H9 (cell line): ENCODE measurements at regions not wholly inside any gene's neighbourhood (a gene's known extent, or its start where the extent isn't known, plus 50 kb on each side); places are given as distances from the start of the nearest gene placed in this dataset.

Source experiments
- DNase-seq: peaks from one replicate; pipeline ENCODE4 v3.0.0-alpha.2; 2017
- H2AFZ ChIP-seq: one replicate; pipeline ENCODE4 v1.6.1; 2013; ENCODE audit warnings: mild to moderate bottlenecking, low read length, control low read depth, moderate library complexity
- H2AK5ac ChIP-seq: 2 replicates; pipeline ENCODE4 v1.6.1; 2013; ENCODE audit warnings: low read length, control low read depth, mixed read lengths; ENCODE audit not compliant: insufficient read length
- H2BK120ac ChIP-seq: one replicate; pipeline ENCODE4 v1.6.1; 2013; ENCODE audit warnings: low read depth, mild to moderate bottlenecking, low read length, control low read depth, inconsistent platforms; ENCODE audit not compliant: poor library complexity, severe bottlenecking
- H2BK12ac ChIP-seq: 2 replicates; pipeline ENCODE4 v1.6.1; 2013; ENCODE audit warnings: low read length, control low read depth, mixed read lengths, low read depth; ENCODE audit not compliant: insufficient read length
- H2BK15ac ChIP-seq: 2 replicates; pipeline ENCODE4 v1.6.1; 2013; ENCODE audit warnings: low read depth, low read length, control low read depth
- H2BK20ac ChIP-seq: one replicate; pipeline ENCODE4 v1.6.1; 2013; ENCODE audit warnings: low read depth, mild to moderate bottlenecking, low read length, control low read depth, inconsistent platforms; ENCODE audit not compliant: poor library complexity, severe bottlenecking
- H2BK5ac ChIP-seq: 2 replicates; pipeline ENCODE4 v1.6.1; 2013; ENCODE audit warnings: low read length, control low read depth, mixed read lengths; ENCODE audit not compliant: insufficient read length
- H3K14ac ChIP-seq: 2 replicates; pipeline ENCODE4 v1.6.1; 2013; ENCODE audit warnings: low read length, control low read depth; ENCODE audit not compliant: insufficient read depth
- H3K18ac ChIP-seq: 2 replicates; pipeline ENCODE4 v1.6.1; 2013; ENCODE audit warnings: low read depth, mild to moderate bottlenecking, mixed read lengths, low read length, control low read depth; ENCODE audit not compliant: insufficient read length
- H3K23ac ChIP-seq: 2 replicates; pipeline ENCODE4 v1.6.1; 2013; ENCODE audit warnings: low read length, control low read depth, mixed read lengths, low read depth; ENCODE audit not compliant: insufficient read length
- H3K23me2 ChIP-seq: 2 replicates; pipeline ENCODE4 v1.6.1; 2013; ENCODE audit warnings: low read depth, mild to moderate bottlenecking, mixed read lengths, low read length, control low read depth; ENCODE audit not compliant: insufficient read length, poor library complexity, severe bottlenecking
- H3K27ac ChIP-seq: 2 replicates; pipeline ENCODE4 v1.5.1; 2013; ENCODE audit warnings: low read length, control low read depth, mixed read lengths, low read depth; ENCODE audit not compliant: insufficient read length
- H3K27me3 ChIP-seq: 2 replicates; pipeline ENCODE4 v1.6.1; 2013; ENCODE audit warnings: low read length, control low read depth, inconsistent platforms; ENCODE audit not compliant: insufficient read depth
- H3K4ac ChIP-seq: 2 replicates; pipeline ENCODE4 v1.6.1; 2013; ENCODE audit warnings: low read depth, mild to moderate bottlenecking, control low read depth, inconsistent platforms, low read length, moderate library complexity
- H3K4me1 ChIP-seq: 2 replicates; pipeline ENCODE4 v1.6.1; 2013; ENCODE audit warnings: low read length, control low read depth, inconsistent platforms; ENCODE audit not compliant: insufficient read depth
- H3K4me2 ChIP-seq: 2 replicates; pipeline ENCODE4 v1.6.1; 2013; ENCODE audit warnings: low read length, control low read depth, mixed read lengths; ENCODE audit not compliant: insufficient read length, insufficient read depth
- H3K56ac ChIP-seq: 2 replicates; pipeline ENCODE4 v1.6.1; 2013; ENCODE audit warnings: low read depth, mild to moderate bottlenecking, mixed read lengths, low read length, control low read depth; ENCODE audit not compliant: insufficient read length
- H3K79me1 ChIP-seq: 2 replicates; pipeline ENCODE4 v1.6.1; 2013; ENCODE audit warnings: low read depth, mild to moderate bottlenecking, moderate library complexity, low read length, control low read depth, inconsistent platforms; ENCODE audit not compliant: insufficient read depth, poor library complexity, severe bottlenecking
- H3K79me2 ChIP-seq: 2 replicates; pipeline ENCODE4 v1.6.1; 2013; ENCODE audit warnings: low read length, control low read depth, inconsistent platforms; ENCODE audit not compliant: insufficient read depth
- H3K9ac ChIP-seq: 2 replicates; pipeline ENCODE4 v1.6.1; 2013; ENCODE audit warnings: low read length, control low read depth, mixed read lengths; ENCODE audit not compliant: insufficient read length; ENCODE audit errors: extremely low read depth
- H3K9me3 ChIP-seq: one replicate; pipeline ENCODE4 v1.6.1; 2013; ENCODE audit warnings: low read depth, low read length, inconsistent platforms; ENCODE audit not compliant: control insufficient read depth
- H3T11ph ChIP-seq: one replicate; pipeline ENCODE4 v1.6.1; 2013; ENCODE audit warnings: mild to moderate bottlenecking, low read length, control low read depth, inconsistent platforms
- H4K20me1 ChIP-seq: one replicate; pipeline ENCODE4 v1.6.1; 2013; ENCODE audit not compliant: control insufficient read depth, insufficient read length, insufficient read depth
- H4K5ac ChIP-seq: 2 replicates; pipeline ENCODE4 v1.6.1; 2013; ENCODE audit warnings: low read depth, mild to moderate bottlenecking, mixed read lengths, low read length, control low read depth; ENCODE audit not compliant: insufficient read length
- H4K8ac ChIP-seq: replicated peaks from 2 replicates; pipeline ENCODE4 v1.6.1; 2013; ENCODE audit warnings: low read length, control low read depth, mixed read lengths, low read depth; ENCODE audit not compliant: insufficient read length
- H4K91ac ChIP-seq: 2 replicates; pipeline ENCODE4 v1.6.1; 2013; ENCODE audit warnings: low read depth, mild to moderate bottlenecking, moderate library complexity, mixed read lengths, low read length, control low read depth; ENCODE audit not compliant: insufficient read length
- H3K27ac Mint-ChIP-seq, 3 experiments: 2 replicates in 2 of 3; 3 replicates in 1 of 3; pipeline ENCODE4 v1.8.0; 2020 to 2021; ENCODE audit warnings: mixed read lengths in 3 of 3, mild to moderate bottlenecking in 1 of 3, moderate library complexity in 1 of 3
- H3K27me3 Mint-ChIP-seq: 2 replicates; pipeline ENCODE4 v1.8.0; 2021; ENCODE audit warnings: low read depth, mild to moderate bottlenecking, moderate library complexity, mixed read lengths
- H3K36me3 Mint-ChIP-seq, 3 experiments: 2 replicates in 2 of 3; 3 replicates in 1 of 3; pipeline ENCODE4 v1.8.0; 2020 to 2021; ENCODE audit warnings: low read depth in 3 of 3, mixed read lengths in 3 of 3; ENCODE audit not compliant: insufficient read depth in 1 of 3
- H3K4me1 Mint-ChIP-seq, 2 experiments: 2 replicates each; pipeline ENCODE4 v1.8.0; 2020; ENCODE audit warnings: mixed read lengths in 2 of 2
- H3K4me3 Mint-ChIP-seq, 2 experiments: 2 replicates in 1 of 2; 3 replicates in 1 of 2; pipeline ENCODE4 v1.8.0; 2020 to 2021; ENCODE audit warnings: mild to moderate bottlenecking in 2 of 2, mixed read lengths in 2 of 2, moderate library complexity in 1 of 2
- H3K9me3 Mint-ChIP-seq, 2 experiments: 2 replicates in 1 of 2; 3 replicates in 1 of 2; pipeline ENCODE4 v1.8.0; 2020; ENCODE audit warnings: mild to moderate bottlenecking in 2 of 2, mixed read lengths in 2 of 2, moderate library complexity in 1 of 2
- WGBS: extraction: QIAGEN DNeasy Blood & Tissue Kit; methylation state at CpG from one replicate; pipeline ENCODE4 v1.1.7; 2013; ENCODE audit warnings: missing lambda C conversion rate, low lambda C conversion rate, mixed read lengths; ENCODE audit not compliant: insufficient read length; ENCODE audit errors: extremely low coverage; 5-methylcytosine and 5-hydroxymethylcytosine counted together
- TF ChIP-seq, protein P1 (sequence below): fragments of 200-600 bp; sonication (generic); conservative IDR thresholded peaks from 3 replicates; pipeline ENCODE4 v1.8.0; 2021; ENCODE audit warnings: antibody characterized with exemption, mild to moderate bottlenecking

DNA sequence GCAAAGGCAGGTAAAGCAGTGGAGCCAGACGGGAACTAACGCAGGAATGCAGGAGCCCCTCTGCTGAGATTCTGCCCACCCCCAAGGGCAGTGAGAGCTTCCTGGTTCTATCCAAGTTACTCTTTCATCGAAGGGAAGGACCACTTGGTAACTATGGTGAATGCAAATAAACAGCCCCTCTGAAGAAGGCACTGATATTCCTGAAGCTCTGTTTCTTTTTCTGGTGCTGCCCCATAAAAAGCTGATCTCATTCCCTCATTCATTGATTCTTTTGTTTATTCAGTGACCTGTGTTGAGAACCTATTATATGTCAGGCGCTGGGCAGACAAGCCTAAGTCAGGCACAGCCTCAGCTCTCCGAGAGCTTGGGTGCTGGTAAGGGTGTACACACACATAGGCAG is 217.3 kb downstream of the SNX10 start:
- H3K79me1 ChIP-seq = no peaks in the 10 kb centered on the region
- peaks cover 0 to 3% of the 10 kb centered on the region in 2 experiments; a peak in 2 of 5 replicates for H3K9me3 Mint-ChIP-seq
- H4K8ac ChIP-seq = no peak overlapping the region
- no peak overlapping the region for H3K9ac ChIP-seq
- no peak overlapping the region; a peak in 1 of 5 replicates for H3K4me3 Mint-ChIP-seq
- H3K4me1 Mint-ChIP-seq = peaks cover 14 to 18% of the 10 kb centered on the region in 2 experiments
- H2BK20ac ChIP-seq = no peak overlapping the region
- no peak overlapping the region for H3K27ac ChIP-seq
- H2AK5ac ChIP-seq = no peak overlapping the region
- no peaks in the 10 kb centered on the region; the same call in 1 of the 2 replicates for H3K27me3 Mint-ChIP-seq
- no peaks in the 10 kb centered on the region for H3K27me3 ChIP-seq
- H3K23ac ChIP-seq = no peak overlapping the region
- no peak overlapping the region for H4K91ac ChIP-seq
- DNase-seq = peak; percentile 44
- no peak overlapping the region for H2BK5ac ChIP-seq
- no peaks in the 10 kb centered on the region for H3K36me3 Mint-ChIP-seq
- H3T11ph ChIP-seq = no peak overlapping the region
- no peak overlapping the region for H3K4me2 ChIP-seq
- no peak overlapping the region for H3K18ac ChIP-seq
- H2BK15ac ChIP-seq = no peak overlapping the region
- H2AFZ ChIP-seq = no peak overlapping the region
- no peaks in the 10 kb centered on the region for H4K20me1 ChIP-seq
- H2BK12ac ChIP-seq = no peak overlapping the region
- TF ChIP-seq, protein P1, sequence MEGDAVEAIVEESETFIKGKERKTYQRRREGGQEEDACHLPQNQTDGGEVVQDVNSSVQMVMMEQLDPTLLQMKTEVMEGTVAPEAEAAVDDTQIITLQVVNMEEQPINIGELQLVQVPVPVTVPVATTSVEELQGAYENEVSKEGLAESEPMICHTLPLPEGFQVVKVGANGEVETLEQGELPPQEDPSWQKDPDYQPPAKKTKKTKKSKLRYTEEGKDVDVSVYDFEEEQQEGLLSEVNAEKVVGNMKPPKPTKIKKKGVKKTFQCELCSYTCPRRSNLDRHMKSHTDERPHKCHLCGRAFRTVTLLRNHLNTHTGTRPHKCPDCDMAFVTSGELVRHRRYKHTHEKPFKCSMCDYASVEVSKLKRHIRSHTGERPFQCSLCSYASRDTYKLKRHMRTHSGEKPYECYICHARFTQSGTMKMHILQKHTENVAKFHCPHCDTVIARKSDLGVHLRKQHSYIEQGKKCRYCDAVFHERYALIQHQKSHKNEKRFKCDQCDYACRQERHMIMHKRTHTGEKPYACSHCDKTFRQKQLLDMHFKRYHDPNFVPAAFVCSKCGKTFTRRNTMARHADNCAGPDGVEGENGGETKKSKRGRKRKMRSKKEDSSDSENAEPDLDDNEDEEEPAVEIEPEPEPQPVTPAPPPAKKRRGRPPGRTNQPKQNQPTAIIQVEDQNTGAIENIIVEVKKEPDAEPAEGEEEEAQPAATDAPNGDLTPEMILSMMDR = no peak
- no CpG with 5 or more reads among the region's 5 CpGs for WGBS
- H3K14ac ChIP-seq = no peak overlapping the region
- H4K5ac ChIP-seq = no peak overlapping the region
- no peak overlapping the region for H2BK120ac ChIP-seq
- no peaks in the 10 kb centered on the region for H3K79me2 ChIP-seq
- H3K56ac ChIP-seq = no peak overlapping the region
- H3K4ac ChIP-seq = no peak overlapping the region
- no peak overlapping the region; a peak in 1 of 7 replicates for H3K27ac Mint-ChIP-seq
- H3K9me3 ChIP-seq = no peaks in the 10 kb centered on the region
- H3K23me2 ChIP-seq = no peaks in the 10 kb centered on the region
- H3K4me1 ChIP-seq = no peaks in the 10 kb centered on the region; the same call in 1 of the 2 replicates
